Tibial artery (tissue), 4 donors: ENCODE measurements at regions not wholly inside any gene's neighbourhood (a gene's known extent, or its start where the extent isn't known, plus 50 kb on each side); places are given as distances from the start of the nearest gene placed in this dataset.

Source experiments
- DNase-seq, 2 donors: peaks; one replicate each; pipeline ENCODE4 v3.0.0-alpha.2; 2019
- H3K27ac ChIP-seq, 2 donors: fragments of 200-600 bp; sonication (generic) in 1 of 2; 1 replicate in 1 of 2; 2 replicates in 1 of 2; pipeline ENCODE4 v1.5.1; 2018 to 2019; ENCODE audit warnings: mild to moderate bottlenecking in 1 of 2
- H3K27me3 ChIP-seq, 2 donors: fragments of 200-600 bp; sonication (generic) in 1 of 2; one replicate each; pipeline versions ENCODE4 v1.5.1 to v1.6.0; 2016 to 2019
- H3K36me3 ChIP-seq, 3 donors: fragments of 200-600 bp; sonication (generic) in 2 of 3; one replicate each; pipeline ENCODE4 v1.5.1; 2016 to 2019; ENCODE audit warnings: mild to moderate bottlenecking in 2 of 3
- H3K4me1 ChIP-seq, 4 donors: fragments of 200-600 bp; sonication (generic) in 2 of 4; 1 replicate in 3 of 4; 2 replicates in 1 of 4; pipeline ENCODE4 v1.5.1; 2016 to 2019
- H3K4me3 ChIP-seq, 2 donors: fragments of 200-600 bp; sonication (generic) in 1 of 2; 1 replicate in 1 of 2; 2 replicates in 1 of 2; pipeline ENCODE4 v1.5.1; 2018 to 2019; ENCODE audit warnings: mild to moderate bottlenecking in 2 of 2
- H3K9me3 ChIP-seq, 3 donors: fragments of 200-600 bp; sonication (generic) in 1 of 3; one replicate each; pipeline ENCODE4 v1.5.1; 2016 to 2019
- CTCF ChIP-seq, 2 experiments: fragments of 200-600 bp in 1 of 2; fragments of 450-650 bp in 1 of 2; IDR thresholded peaks; one replicate each; pipeline ENCODE4 v1.5.1; 2017 to 2019; ENCODE audit warnings: antibody characterized with exemption in 2 of 2, mild to moderate bottlenecking in 1 of 2, moderate library complexity in 1 of 2
- intact Hi-C: fragments of 100-400 bp; cut with DNase I; formaldehyde crosslinking; loops from one replicate; pipeline ENCODE4 v1.15.0; 2023; ENCODE audit warnings: low total_unique reads

GRCh38 chr22:47608421-47608820, 846.0 kb downstream of the TBC1D22A start:
- H3K9me3 ChIP-seq = peaks cover 0 to 11% (median 0%) of the 10 kb centered on the region in 3 donors
- no peak overlapping the region for H3K4me3 ChIP-seq
- no peak for TF ChIP-seq CTCF (IDR thresholded peaks at IDR 0.05)
- no peak overlapping the region for H3K27ac ChIP-seq
- DNase-seq = peak in 1 of 2 donors; percentile 40
- no peaks in the 10 kb centered on the region for H3K36me3 ChIP-seq
- intact Hi-C loops = no loop called here
- H3K4me1 ChIP-seq = no peaks in the 10 kb centered on the region
- H3K27me3 ChIP-seq = peaks cover 0 to 13% of the 10 kb centered on the region in 2 donors

GRCh38 chr22:47607486-47607885, 845.0 kb downstream of the TBC1D22A start:
- no peaks in the 10 kb centered on the region for H3K4me1 ChIP-seq
- H3K36me3 ChIP-seq = no peaks in the 10 kb centered on the region
- intact Hi-C loops = no loop called here
- DNase-seq = peak in 1 of 2 donors; percentile 19
- H3K27ac ChIP-seq = no peak overlapping the region
- H3K27me3 ChIP-seq = peaks cover 0 to 11% of the 10 kb centered on the region in 2 donors
- TF ChIP-seq CTCF (IDR thresholded peaks at IDR 0.05) = no peak
- peaks cover 0 to 11% (median 0%) of the 10 kb centered on the region in 3 donors for H3K9me3 ChIP-seq
- H3K4me3 ChIP-seq = no peak overlapping the region

GRCh38 chr22:47606426-47606825, 844.0 kb downstream of the TBC1D22A start:
- Histone ChIP-seq H3K4me3 (no peak overlapping the region), H3K27me3 (peaks cover 0 to 8% of the 10 kb centered on the region in 2 donors), H3K9me3 (peaks cover 0 to 11% (median 0%) of the 10 kb centered on the region in 3 donors), H3K27ac (no peak overlapping the region), H3K36me3 (no peaks in the 10 kb centered on the region), H3K4me1 (no peaks in the 10 kb centered on the region)
- no peak for TF ChIP-seq CTCF (IDR thresholded peaks at IDR 0.05)
- peak; percentile 2 to 39 for DNase-seq
- intact Hi-C loops = no loop called here

GRCh38 chr22:47605886-47606285, 843.4 kb downstream of the TBC1D22A start:
- TF ChIP-seq CTCF (IDR thresholded peaks at IDR 0.05) = no peak
- intact Hi-C loops = no loop called here
- H3K27ac ChIP-seq = no peak overlapping the region
- no peaks in the 10 kb centered on the region for H3K4me1 ChIP-seq
- peaks cover 0 to 13% of the 10 kb centered on the region in 2 donors for H3K27me3 ChIP-seq
- H3K36me3 ChIP-seq = no peaks in the 10 kb centered on the region
- H3K9me3 ChIP-seq = peaks cover 0 to 11% (median 0%) of the 10 kb centered on the region in 3 donors
- H3K4me3 ChIP-seq = no peak overlapping the region
- peak in 1 of 2 donors; percentile 0 for DNase-seq

- peak in 1 of 2 donors; percentile 6 for DNase-seq
- Histone ChIP-seq H3K9me3 (peaks cover 0 to 11% (median 0%) of the 10 kb centered on the region in 3 donors), H3K27ac (no peak overlapping the region), H3K4me1 (no peaks in the 10 kb centered on the region), H3K27me3 (peaks cover 0 to 13% of the 10 kb centered on the region in 2 donors), H3K4me3 (no peak overlapping the region), H3K36me3 (no peaks in the 10 kb centered on the region)
- TF ChIP-seq CTCF (IDR thresholded peaks at IDR 0.05) = no peak
- intact Hi-C loops = no loop called here
Observed at GRCh38 chr22:47605441-47605840, 843.0 kb downstream of the TBC1D22A start.

GRCh38 chr22:47604563-47604962, 842.1 kb downstream of the TBC1D22A start:
- TF ChIP-seq CTCF (IDR thresholded peaks at IDR 0.05) = no peak
- H3K36me3 ChIP-seq = no peaks in the 10 kb centered on the region
- no peak overlapping the region for H3K4me3 ChIP-seq
- no peak overlapping the region for H3K27ac ChIP-seq
- peak in 1 of 2 donors; percentile 10 for DNase-seq
- no peaks in the 10 kb centered on the region for H3K4me1 ChIP-seq
- H3K9me3 ChIP-seq = peaks cover 0 to 2% (median 0%) of the 10 kb centered on the region in 3 donors
- peaks cover 0 to 13% of the 10 kb centered on the region in 2 donors for H3K27me3 ChIP-seq
- intact Hi-C loops = no loop called here
